Liver (tissue), 8 donors: ENCODE measurements at regions not wholly inside any gene's neighbourhood (a gene's known extent, or its start where the extent isn't known, plus 50 kb on each side); places are given as distances from the start of the nearest gene placed in this dataset.

Experiments used
- DNase-seq: peaks from one replicate; pipeline ENCODE4 v3.0.0-alpha.2; 2017; ENCODE audit warnings: low spot score
- H3K27ac ChIP-seq, 2 donors: one replicate each; pipeline ENCODE4 v1.7.0; 2013; ENCODE audit warnings: inconsistent platforms in 2 of 2, low read length in 2 of 2, control low read depth in 1 of 2, low read depth in 1 of 2, mild to moderate bottlenecking in 1 of 2
- H3K27me3 ChIP-seq, 4 donors: one replicate each; pipeline versions ENCODE4 v1.6.1 to v1.7.0; 2013; ENCODE audit warnings: low read length in 3 of 4, inconsistent platforms in 1 of 4, mild to moderate bottlenecking in 1 of 4, moderate library complexity in 1 of 4; ENCODE audit not compliant: control insufficient read depth in 4 of 4, insufficient read depth in 4 of 4
- H3K36me3 ChIP-seq, 4 donors: one replicate each; pipeline versions ENCODE4 v1.6.1 to v1.7.0; 2013; ENCODE audit warnings: low read length in 3 of 4, mild to moderate bottlenecking in 3 of 4, low read depth in 1 of 4, moderate library complexity in 1 of 4; ENCODE audit not compliant: control insufficient read depth in 4 of 4, insufficient read depth in 3 of 4
- H3K4me1 ChIP-seq, 4 donors: one replicate each; pipeline versions ENCODE4 v1.6.1 to v1.7.0; 2013; ENCODE audit warnings: low read length in 3 of 4, mild to moderate bottlenecking in 3 of 4, moderate library complexity in 1 of 4; ENCODE audit not compliant: control insufficient read depth in 4 of 4, insufficient read depth in 4 of 4
- H3K4me3 ChIP-seq, 3 donors: one replicate each; pipeline versions ENCODE4 v1.6.1 to v1.7.0; 2013; ENCODE audit warnings: low read length in 3 of 3, control low read depth in 1 of 3, low read depth in 1 of 3, mild to moderate bottlenecking in 1 of 3
- H3K9ac ChIP-seq, 2 donors: one replicate each; pipeline ENCODE4 v1.7.0; 2013; ENCODE audit warnings: low read length in 2 of 2, mild to moderate bottlenecking in 2 of 2, moderate library complexity in 2 of 2, control low read depth in 1 of 2, low read depth in 1 of 2
- H3K9me3 ChIP-seq, 4 donors: one replicate each; pipeline versions ENCODE4 v1.6.1 to v1.7.0; 2013; ENCODE audit warnings: low read length in 3 of 4; ENCODE audit not compliant: control insufficient read depth in 4 of 4
- ATF3 ChIP-seq: IDR thresholded peaks from 2 replicates; pipeline ENCODE4 v1.6.1; 2016; ENCODE audit warnings: antibody characterized with exemption
- CTCF ChIP-seq: fragments of 150-350 bp; IDR thresholded peaks from 2 replicates; pipeline ENCODE4 v1.5.1; 2017; ENCODE audit warnings: improper control_type of control experiment, low read depth, low read length; ENCODE audit not compliant: missing input control
- EGR1 ChIP-seq, 2 donors: IDR thresholded peaks; 2 replicates each; pipeline ENCODE4 v1.6.1; 2016 to 2018; ENCODE audit warnings: antibody characterized with exemption in 2 of 2, low read depth in 2 of 2
- FOXA1 ChIP-seq: IDR thresholded peaks from 2 replicates; pipeline ENCODE4 v1.6.1; 2016; ENCODE audit warnings: antibody characterized with exemption
- FOXA2 ChIP-seq: IDR thresholded peaks from 2 replicates; pipeline ENCODE4 v1.6.1; 2016; ENCODE audit warnings: antibody characterized with exemption
- GABPA ChIP-seq, 2 donors: IDR thresholded peaks in 1 of 2; conservative IDR thresholded peaks in 1 of 2; 2 replicates each; pipeline ENCODE4 v1.6.1; 2016; ENCODE audit warnings: antibody characterized with exemption in 2 of 2, mild to moderate bottlenecking in 1 of 2, moderate library complexity in 1 of 2
- HNF4A ChIP-seq, 2 donors: conservative IDR thresholded peaks; 2 replicates each; pipeline ENCODE4 v1.6.1; 2016; ENCODE audit warnings: antibody characterized with exemption in 2 of 2, mild to moderate bottlenecking in 2 of 2
- HNF4G ChIP-seq: IDR thresholded peaks from 2 replicates; pipeline ENCODE4 v1.6.1; 2016; ENCODE audit warnings: antibody characterized with exemption
- JUND ChIP-seq, 2 donors: IDR thresholded peaks; 2 replicates each; pipeline ENCODE4 v1.6.1; 2016; ENCODE audit warnings: antibody characterized with exemption in 2 of 2
- MAX ChIP-seq: IDR thresholded peaks from 2 replicates; pipeline ENCODE4 v1.6.1; 2016; ENCODE audit warnings: antibody characterized with exemption
- NR2F2 ChIP-seq: IDR thresholded peaks from 2 replicates; pipeline ENCODE4 v1.6.1; 2016; ENCODE audit warnings: antibody characterized with exemption
- RAD21 ChIP-seq, 2 donors: IDR thresholded peaks; 2 replicates each; pipeline ENCODE4 v1.6.1; 2016; ENCODE audit warnings: antibody characterized with exemption in 2 of 2, mild to moderate bottlenecking in 2 of 2
- REST ChIP-seq: IDR thresholded peaks from 2 replicates; pipeline ENCODE4 v1.6.1; 2016; ENCODE audit warnings: antibody characterized with exemption, mild to moderate bottlenecking
- RXRA ChIP-seq, 2 donors: IDR thresholded peaks; 2 replicates each; pipeline ENCODE4 v1.6.1; 2017 to 2018; ENCODE audit warnings: antibody characterized with exemption in 2 of 2, mild to moderate bottlenecking in 1 of 2
- SP1 ChIP-seq: IDR thresholded peaks from 2 replicates; pipeline ENCODE4 v1.6.1; 2018; ENCODE audit warnings: antibody characterized with exemption, mild to moderate bottlenecking
- TAF1 ChIP-seq: conservative IDR thresholded peaks from 2 replicates; pipeline ENCODE4 v1.6.1; 2016; ENCODE audit warnings: antibody characterized with exemption, mild to moderate bottlenecking
- YY1 ChIP-seq: IDR thresholded peaks from 2 replicates; pipeline ENCODE4 v1.6.1; 2016; ENCODE audit warnings: antibody characterized with exemption, mild to moderate bottlenecking
- ZBTB33 ChIP-seq: IDR thresholded peaks from 2 replicates; pipeline ENCODE4 v1.6.1; 2016; ENCODE audit warnings: antibody characterized with exemption
- WGBS: extraction: QIAGEN DNeasy Blood & Tissue Kit; methylation state at CpG from one replicate; pipeline ENCODE4 v1.1.7; 2013; 5-methylcytosine and 5-hydroxymethylcytosine counted together
- donor health status: healthy.
- donor health status: healthy.
- donor health status: healthy.
- donor health status: healthy.
- donor health status: healthy.

GRCh38 chr10:62894156-62894555, 78.0 kb upstream of the EGR2 start:
- no peaks in the 10 kb centered on the region for H3K4me1 ChIP-seq
- DNase-seq = no peak
- no peak for TF ChIP-seq HNF4G
- no peak for TF ChIP-seq HNF4A (conservative IDR thresholded peaks at IDR 0.05)
- no peak for TF ChIP-seq MAX
- TF ChIP-seq YY1 = no peak
- TF ChIP-seq ATF3 = no peak
- no peak for TF ChIP-seq ZBTB33
- no peak for TF ChIP-seq CTCF
- TF ChIP-seq EGR1 (IDR thresholded peaks at IDR 0.05; ENCODE audit: low read depth in 2 of 2) = no peak
- no peak for TF ChIP-seq JUND (IDR thresholded peaks at IDR 0.05)
- no peak for TF ChIP-seq FOXA1
- TF ChIP-seq RAD21 (IDR thresholded peaks at IDR 0.05) = no peak
- TF ChIP-seq RXRA (IDR thresholded peaks at IDR 0.05) = no peak
- no peak for TF ChIP-seq TAF1
- TF ChIP-seq FOXA2 = no peak
- TF ChIP-seq REST = no peak
- H3K36me3 ChIP-seq = no peaks in the 10 kb centered on the region
- H3K4me3 ChIP-seq = no peak overlapping the region
- WGBS = 86% methylated on average over 3 of the region's 3 CpGs
- H3K9ac ChIP-seq = no peak overlapping the region
- no peaks in the 10 kb centered on the region for H3K9me3 ChIP-seq
- peaks cover 0 to 2% (median 0%) of the 10 kb centered on the region in 4 donors for H3K27me3 ChIP-seq
- H3K27ac ChIP-seq = no peak overlapping the region

GRCh38 chr10:62893036-62893435, 76.9 kb upstream of the EGR2 start:
- Histone ChIP-seq H3K27ac (no peak overlapping the region), H3K27me3 (peaks cover 0 to 2% (median 0%) of the 10 kb centered on the region in 4 donors), H3K9me3 (no peaks in the 10 kb centered on the region), H3K4me3 (no peak overlapping the region), H3K4me1 (no peaks in the 10 kb centered on the region), H3K9ac (no peak overlapping the region), H3K36me3 (no peaks in the 10 kb centered on the region)
- no peak for TF ChIP-seq GABPA (IDR thresholded peaks at IDR 0.05 in 1 of 2, conservative IDR thresholded peaks at IDR 0.05 in 1 of 2)
- TF ChIP-seq JUND (IDR thresholded peaks at IDR 0.05) = no peak
- TF ChIP-seq EGR1 (IDR thresholded peaks at IDR 0.05; ENCODE audit: low read depth in 2 of 2) = no peak
- TF ChIP-seq MAX = no peak
- no peak for TF ChIP-seq TAF1
- no peak for TF ChIP-seq HNF4G
- TF ChIP-seq ZBTB33 = no peak
- TF ChIP-seq CTCF = no peak
- TF ChIP-seq FOXA2 = no peak
- no peak for TF ChIP-seq HNF4A (conservative IDR thresholded peaks at IDR 0.05)
- TF ChIP-seq NR2F2 = no peak
- no peak for TF ChIP-seq FOXA1
- no peak for TF ChIP-seq YY1
- no peak for TF ChIP-seq SP1
- TF ChIP-seq RXRA (IDR thresholded peaks at IDR 0.05) = no peak
- DNase-seq = no peak
- WGBS = 87% methylated on average over 1 of the region's 1 CpG
